DND-41 (cell line): ENCODE measurements at regions not wholly inside any gene's neighbourhood (a gene's known extent, or its start where the extent isn't known, plus 50 kb on each side); places are given as distances from the start of the nearest gene placed in this dataset.

Experiments used
- ATAC-seq: fragments of 200-7000 bp; cut with Tn5 transposase; 3 replicates; pipeline ENCODE4 v1.9.1; 2021; ENCODE audit warnings: low read depth; ENCODE audit not compliant: insufficient read depth
- DNase-seq: peaks from one replicate; pipeline ENCODE4 v3.0.0-alpha.2; 2020
- H2AFZ ChIP-seq: 2 replicates; pipeline ENCODE4 v1.6.0; 2012; ENCODE audit warnings: low read depth, low read length
- H3K27ac ChIP-seq: 2 replicates; pipeline ENCODE4 v1.5.1; 2012; ENCODE audit warnings: low read length, inconsistent platforms
- H3K27me3 ChIP-seq: fragments of 200-600 bp; sonication (generic); 2 replicates; pipeline ENCODE4 v1.6.0; 2012; ENCODE audit warnings: low read length, mild to moderate bottlenecking, inconsistent platforms; ENCODE audit not compliant: insufficient read depth, poor library complexity
- H3K36me3 ChIP-seq: 2 replicates; pipeline ENCODE4 v1.5.1; 2012; ENCODE audit warnings: low read length, inconsistent platforms; ENCODE audit not compliant: insufficient read depth
- H3K4me1 ChIP-seq: 2 replicates; pipeline ENCODE4 v1.5.1; 2012; ENCODE audit warnings: mild to moderate bottlenecking, low read length; ENCODE audit not compliant: insufficient read depth
- H3K4me2 ChIP-seq: 2 replicates; pipeline ENCODE4 v1.6.0; 2012; ENCODE audit warnings: mild to moderate bottlenecking, moderate library complexity, low read length, inconsistent platforms; ENCODE audit not compliant: insufficient read depth
- H3K4me3 ChIP-seq, 2 experiments: fragments of 200-600 bp in 1 of 2; shearing (Covaris generic) in 1 of 2; 2 replicates each; pipeline ENCODE4 v1.5.1; 2012 to 2016; ENCODE audit warnings: inconsistent platforms in 2 of 2, low read length in 2 of 2, mild to moderate bottlenecking in 2 of 2, low read depth in 1 of 2, moderate library complexity in 1 of 2
- H3K79me2 ChIP-seq: 2 replicates; pipeline ENCODE4 v1.6.0; 2012; ENCODE audit warnings: low read length, inconsistent platforms; ENCODE audit not compliant: insufficient read depth
- H3K9ac ChIP-seq: 2 replicates; pipeline ENCODE4 v1.6.0; 2012; ENCODE audit warnings: low read depth, mild to moderate bottlenecking, inconsistent platforms, low read length, moderate library complexity
- H3K9me3 ChIP-seq: 2 replicates; pipeline ENCODE4 v1.5.1; 2012; ENCODE audit warnings: low read length, moderate library complexity, mild to moderate bottlenecking, inconsistent platforms; ENCODE audit not compliant: insufficient read depth, severe bottlenecking
- H4K20me1 ChIP-seq: 2 replicates; pipeline ENCODE4 v1.6.0; 2012; ENCODE audit warnings: low read length; ENCODE audit not compliant: insufficient read depth
- EZH2 ChIP-seq: IDR thresholded peaks from 3 replicates; pipeline ENCODE4 v1.6.1; 2012; ENCODE audit warnings: borderline replicate concordance, low read depth, mild to moderate bottlenecking, moderate library complexity, low read length, inconsistent platforms; ENCODE audit not compliant: severe bottlenecking
- TF ChIP-seq, protein P1 (sequence below): IDR thresholded peaks from 2 replicates; pipeline ENCODE4 v1.5.1; 2012; ENCODE audit warnings: borderline replicate concordance, low read length, moderate library complexity, mild to moderate bottlenecking; ENCODE audit not compliant: poor library complexity, severe bottlenecking; ENCODE audit errors: extremely low read depth

DNA sequence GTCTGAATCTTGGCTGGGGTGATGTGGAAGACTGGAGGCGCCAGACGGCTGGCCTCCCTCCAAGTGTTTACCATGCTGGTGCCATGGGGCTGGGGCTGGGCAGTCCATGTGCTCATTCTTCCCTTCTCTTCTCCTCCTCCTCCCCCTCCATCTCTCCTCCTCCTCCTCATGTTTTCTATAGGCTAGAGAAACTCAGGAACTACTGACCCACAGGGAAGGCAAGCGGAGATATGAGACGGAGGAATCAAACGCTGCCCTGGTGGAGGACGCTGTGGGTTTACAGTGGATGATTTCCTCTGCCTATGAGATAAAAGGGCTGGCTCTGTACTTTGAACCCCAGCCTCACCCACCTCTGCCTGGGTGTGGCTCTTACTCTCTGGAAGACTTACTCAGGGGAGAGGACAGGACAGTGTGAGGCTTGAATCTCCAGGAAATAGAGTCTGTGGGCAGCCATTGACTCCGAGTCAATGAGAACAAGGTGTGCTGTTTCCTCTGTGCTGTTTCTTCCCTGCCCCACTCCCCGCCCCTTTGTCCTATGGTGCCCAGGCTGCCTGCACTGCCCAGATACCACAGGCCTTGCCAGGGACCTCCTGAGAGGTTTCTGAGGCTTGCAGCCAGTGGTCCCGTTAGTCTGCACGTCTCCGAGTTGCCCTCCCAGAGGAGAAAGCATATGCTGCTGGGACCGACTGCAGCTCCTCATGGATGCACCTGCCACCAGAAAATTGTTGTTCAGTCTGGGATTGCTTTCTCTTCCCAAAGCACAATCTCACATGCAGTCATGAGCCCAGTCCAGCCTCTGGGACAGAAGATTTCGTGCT is 132.6 kb upstream of the ARHGAP5 start:
- DNase-seq: no peak
- H3K79me2 ChIP-seq: no peaks in the 10 kb centered on the region
- no peak overlapping the region for H2AFZ ChIP-seq
- H3K4me2 ChIP-seq: no peak overlapping the region
- H4K20me1 ChIP-seq: no peaks in the 10 kb centered on the region
- ATAC-seq: no peak; the same call in 2 of the 3 replicates
- H3K27me3 ChIP-seq: no peaks in the 10 kb centered on the region
- H3K9me3 ChIP-seq: no peaks in the 10 kb centered on the region
- TF ChIP-seq EZH2: no peak
- TF ChIP-seq, protein P1, sequence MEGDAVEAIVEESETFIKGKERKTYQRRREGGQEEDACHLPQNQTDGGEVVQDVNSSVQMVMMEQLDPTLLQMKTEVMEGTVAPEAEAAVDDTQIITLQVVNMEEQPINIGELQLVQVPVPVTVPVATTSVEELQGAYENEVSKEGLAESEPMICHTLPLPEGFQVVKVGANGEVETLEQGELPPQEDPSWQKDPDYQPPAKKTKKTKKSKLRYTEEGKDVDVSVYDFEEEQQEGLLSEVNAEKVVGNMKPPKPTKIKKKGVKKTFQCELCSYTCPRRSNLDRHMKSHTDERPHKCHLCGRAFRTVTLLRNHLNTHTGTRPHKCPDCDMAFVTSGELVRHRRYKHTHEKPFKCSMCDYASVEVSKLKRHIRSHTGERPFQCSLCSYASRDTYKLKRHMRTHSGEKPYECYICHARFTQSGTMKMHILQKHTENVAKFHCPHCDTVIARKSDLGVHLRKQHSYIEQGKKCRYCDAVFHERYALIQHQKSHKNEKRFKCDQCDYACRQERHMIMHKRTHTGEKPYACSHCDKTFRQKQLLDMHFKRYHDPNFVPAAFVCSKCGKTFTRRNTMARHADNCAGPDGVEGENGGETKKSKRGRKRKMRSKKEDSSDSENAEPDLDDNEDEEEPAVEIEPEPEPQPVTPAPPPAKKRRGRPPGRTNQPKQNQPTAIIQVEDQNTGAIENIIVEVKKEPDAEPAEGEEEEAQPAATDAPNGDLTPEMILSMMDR: no peak
- H3K36me3 ChIP-seq: no peaks in the 10 kb centered on the region
- H3K4me3 ChIP-seq: no peak overlapping the region
- H3K27ac ChIP-seq: no peak overlapping the region
- H3K4me1 ChIP-seq: no peaks in the 10 kb centered on the region
- H3K9ac ChIP-seq: no peak overlapping the region

DNA sequence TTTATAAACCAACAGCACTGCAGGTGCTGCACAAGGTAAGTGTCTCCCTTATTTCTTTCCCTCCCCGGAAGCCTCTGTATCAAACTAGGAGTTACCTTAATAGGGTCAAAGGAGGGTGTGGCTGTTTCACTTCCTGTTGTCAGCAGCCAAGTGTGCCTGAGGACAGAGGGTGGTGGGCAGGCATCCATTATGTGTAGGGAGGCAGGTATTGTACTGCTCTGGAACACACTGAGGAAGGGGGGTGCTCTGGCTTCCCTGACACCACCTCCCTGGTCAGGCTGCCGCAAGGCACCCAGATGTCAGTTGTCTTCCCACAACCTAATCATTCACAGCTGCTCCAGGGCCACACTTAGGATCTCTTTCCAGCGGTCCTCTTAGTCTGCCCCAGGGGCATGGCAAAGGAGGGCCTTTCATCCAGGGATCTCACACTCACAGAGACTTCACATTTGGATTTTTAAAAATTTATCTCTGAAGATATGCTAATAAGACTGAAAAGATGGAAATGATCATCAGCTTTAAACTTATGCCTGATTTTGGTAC is 132.0 kb upstream of the ARHGAP5 start:
- no peaks in the 10 kb centered on the region for H3K27me3 ChIP-seq
- no peak overlapping the region for H3K4me2 ChIP-seq
- DNase-seq: no peak
- H3K4me3 ChIP-seq: no peak overlapping the region
- no peak overlapping the region for H3K9ac ChIP-seq
- no peak overlapping the region for H3K27ac ChIP-seq
- no peaks in the 10 kb centered on the region for H3K4me1 ChIP-seq
- H4K20me1 ChIP-seq: no peaks in the 10 kb centered on the region
- no peak for TF ChIP-seq EZH2
- TF ChIP-seq, protein P1: no peak
- no peaks in the 10 kb centered on the region for H3K9me3 ChIP-seq
- no peaks in the 10 kb centered on the region for H3K79me2 ChIP-seq
- no peak overlapping the region for H2AFZ ChIP-seq
- H3K36me3 ChIP-seq: no peaks in the 10 kb centered on the region
- no peak for ATAC-seq

DNA sequence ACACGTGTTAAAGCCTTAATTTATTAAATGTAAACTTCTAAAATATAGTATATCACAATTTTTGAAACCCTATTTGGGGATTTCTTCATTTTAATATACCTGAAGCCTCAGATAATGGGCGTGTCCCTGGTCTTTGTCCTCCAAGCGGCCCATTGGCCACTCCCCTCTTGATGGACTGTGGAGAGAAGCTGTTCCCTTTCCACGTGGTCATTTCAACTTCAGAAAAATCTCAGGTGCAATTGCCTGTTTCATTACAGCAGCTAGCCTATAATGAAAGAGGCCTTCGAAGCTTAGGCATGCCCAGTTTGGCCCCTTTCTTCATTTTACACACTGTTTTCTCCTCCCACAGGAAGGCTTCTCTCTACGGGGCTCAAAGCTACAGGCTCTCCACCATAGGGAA is 131.4 kb upstream of the ARHGAP5 start:
- H2AFZ ChIP-seq: no peak overlapping the region
- H3K27ac ChIP-seq: no peak overlapping the region
- H3K9ac ChIP-seq: no peak overlapping the region
- TF ChIP-seq EZH2: no peak
- TF ChIP-seq, protein P1: no peak
- no peaks in the 10 kb centered on the region for H3K9me3 ChIP-seq
- no peaks in the 10 kb centered on the region for H3K36me3 ChIP-seq
- no peaks in the 10 kb centered on the region for H3K27me3 ChIP-seq
- no peak overlapping the region for H3K4me2 ChIP-seq
- H3K4me1 ChIP-seq: no peaks in the 10 kb centered on the region
- ATAC-seq (no peak; the same call in 2 of the 3 replicates), DNase-seq (no peak)
- no peak overlapping the region for H3K4me3 ChIP-seq
- H4K20me1 ChIP-seq: no peaks in the 10 kb centered on the region
- H3K79me2 ChIP-seq: no peaks in the 10 kb centered on the region
